IPS-18a (cell line): ENCODE measurements at regions not wholly inside any gene's neighbourhood (a gene's known extent, or its start where the extent isn't known, plus 50 kb on each side); places are given as distances from the start of the nearest gene placed in this dataset.
"Not testable (repeated sequence)": the region's sequence is repeated elsewhere in the genome, so short reads cannot be mapped to it uniquely, and the experiment has no call there.

ENCODE experiments used
- H3K27ac ChIP-seq: one replicate; pipeline ENCODE4 v1.5.1; 2013; ENCODE audit warnings: low read length
- H3K27me3 ChIP-seq: one replicate; pipeline ENCODE4 v1.6.1; 2013; ENCODE audit warnings: mild to moderate bottlenecking, low read length; ENCODE audit not compliant: control insufficient read depth, insufficient read depth
- H3K36me3 ChIP-seq: one replicate; pipeline ENCODE4 v1.6.1; 2013; ENCODE audit warnings: low read depth, low read length; ENCODE audit not compliant: control insufficient read depth
- H3K4me1 ChIP-seq: one replicate; pipeline ENCODE4 v1.6.1; 2013; ENCODE audit warnings: low read depth, low read length; ENCODE audit not compliant: control insufficient read depth
- H3K4me3 ChIP-seq: one replicate; pipeline ENCODE4 v1.5.1; 2013; ENCODE audit warnings: low read length
- H3K9ac ChIP-seq: one replicate; pipeline ENCODE4 v1.6.1; 2013; ENCODE audit warnings: mild to moderate bottlenecking, low read length, moderate library complexity
- H3K9me3 ChIP-seq: one replicate; pipeline ENCODE4 v1.6.1; 2013; ENCODE audit warnings: low read depth, low read length; ENCODE audit not compliant: control insufficient read depth

- Histone ChIP-seq H3K4me1 (peaks cover 33% of the 10 kb centered on the region), H3K4me3 (no peak overlapping the region), H3K36me3 (no peaks in the 10 kb centered on the region), H3K9me3 (no peaks in the 10 kb centered on the region), H3K27me3 (no peaks in the 10 kb centered on the region), H3K27ac (peak overlapping the region; percentile 93), H3K9ac (peak overlapping the region; percentile 55)
Observed at GRCh38 chr18:35827275-35827902, 145.1 kb upstream of the RMP24 start.

GRCh38 chr18:35827903-35828275 is 144.6 kb upstream of the RMP24 start:
- Histone ChIP-seq H3K4me3 (no peak overlapping the region), H3K4me1 (peaks cover 34% of the 10 kb centered on the region), H3K27ac (peak overlapping the region; percentile 93), H3K9me3 (no peaks in the 10 kb centered on the region), H3K36me3 (no peaks in the 10 kb centered on the region), H3K27me3 (no peaks in the 10 kb centered on the region), H3K9ac (peak overlapping the region; percentile 55)

GRCh38 chr18:35828591-35828990 is 143.9 kb upstream of the RMP24 start:
- Histone ChIP-seq H3K4me3 (no peak overlapping the region), H3K36me3 (no peaks in the 10 kb centered on the region), H3K27ac (peak overlapping the region; percentile 93), H3K27me3 (no peaks in the 10 kb centered on the region), H3K9ac (peak overlapping the region; percentile 55), H3K9me3 (no peaks in the 10 kb centered on the region), H3K4me1 (peaks cover 39% of the 10 kb centered on the region)

- Histone ChIP-seq H3K9ac (no peak overlapping the region), H3K4me1 (peaks cover 13% of the 10 kb centered on the region), H3K4me3 (no peak overlapping the region), H3K27me3 (no peaks in the 10 kb centered on the region), H3K36me3 (no peaks in the 10 kb centered on the region), H3K27ac (no peak overlapping the region), H3K9me3 (peaks cover 5% of the 10 kb centered on the region)
Observed at GRCh38 chr18:35835366-35835765, 137.1 kb upstream of the RMP24 start.

GRCh38 chr18:35835833-35836232 is 136.6 kb upstream of the RMP24 start:
- H3K9ac ChIP-seq: no peak overlapping the region
- H3K36me3 ChIP-seq: no peaks in the 10 kb centered on the region
- no peaks in the 10 kb centered on the region for H3K27me3 ChIP-seq
- H3K4me1 ChIP-seq: peaks cover 13% of the 10 kb centered on the region
- H3K27ac ChIP-seq: no peak overlapping the region
- no peak overlapping the region for H3K4me3 ChIP-seq
- H3K9me3 ChIP-seq: peaks cover 9% of the 10 kb centered on the region

GRCh38 chr18:35836932-35837331 is 135.5 kb upstream of the RMP24 start:
- Histone ChIP-seq H3K9ac (no peak overlapping the region), H3K9me3 (peaks cover 11% of the 10 kb centered on the region), H3K36me3 (no peaks in the 10 kb centered on the region), H3K27me3 (no peaks in the 10 kb centered on the region), H3K4me3 (no peak overlapping the region), H3K27ac (no peak overlapping the region), H3K4me1 (peaks cover 13% of the 10 kb centered on the region)

GRCh38 chr18:35837922-35838496 is 134.5 kb upstream of the RMP24 start:
- H3K27ac ChIP-seq: no peak overlapping the region
- H3K9ac ChIP-seq: no peak overlapping the region
- H3K9me3 ChIP-seq: peaks cover 11% of the 10 kb centered on the region
- H3K27me3 ChIP-seq: no peaks in the 10 kb centered on the region
- no peak overlapping the region for H3K4me3 ChIP-seq
- no peaks in the 10 kb centered on the region for H3K36me3 ChIP-seq
- H3K4me1 ChIP-seq: peaks cover 7% of the 10 kb centered on the region

- H3K4me3 ChIP-seq: no peak overlapping the region
- no peaks in the 10 kb centered on the region for H3K27me3 ChIP-seq
- no peaks in the 10 kb centered on the region for H3K36me3 ChIP-seq
- H3K27ac ChIP-seq: no peak overlapping the region
- H3K9ac ChIP-seq: no peak overlapping the region
- peaks cover 11% of the 10 kb centered on the region for H3K9me3 ChIP-seq
- no peaks in the 10 kb centered on the region for H3K4me1 ChIP-seq
Observed at GRCh38 chr18:35841283-35841682, 131.2 kb upstream of the RMP24 start.

GRCh38 chr18:35842536-35842935 is 129.9 kb upstream of the RMP24 start:
- H3K27ac ChIP-seq: no peak overlapping the region
- no peak overlapping the region for H3K9ac ChIP-seq
- peaks cover 11% of the 10 kb centered on the region for H3K9me3 ChIP-seq
- no peak overlapping the region for H3K4me3 ChIP-seq
- no peaks in the 10 kb centered on the region for H3K4me1 ChIP-seq
- H3K27me3 ChIP-seq: no peaks in the 10 kb centered on the region
- no peaks in the 10 kb centered on the region for H3K36me3 ChIP-seq

- H3K4me3 ChIP-seq, H3K9ac ChIP-seq, H3K36me3 ChIP-seq, H3K9me3 ChIP-seq, H3K27me3 ChIP-seq, H3K27ac ChIP-seq: not testable (repeated sequence)
- peaks cover 40% of the 10 kb centered on the region for H3K4me1 ChIP-seq
Observed at GRCh38 chr18:35848321-35848720, 124.2 kb upstream of the RMP24 start.

GRCh38 chr18:35849241-35849640 is 123.2 kb upstream of the RMP24 start:
- not testable (repeated sequence) for H3K27ac ChIP-seq, H3K4me3 ChIP-seq, H3K36me3 ChIP-seq, H3K9me3 ChIP-seq, H3K9ac ChIP-seq, H3K27me3 ChIP-seq
- H3K4me1 ChIP-seq: peaks cover 40% of the 10 kb centered on the region

- Histone ChIP-seq H3K4me1 (peaks cover 40% of the 10 kb centered on the region), H3K9ac (peak overlapping the region; percentile 21), H3K27me3 (no peaks in the 10 kb centered on the region), H3K4me3 (peak overlapping the region; percentile 4), H3K27ac (peak overlapping the region; percentile 63), H3K36me3 (no peaks in the 10 kb centered on the region), H3K9me3 (no peaks in the 10 kb centered on the region)
Observed at GRCh38 chr18:35851286-35851970, 121.1 kb upstream of the RMP24 start.
